ENCODE measurements at regions not wholly inside any gene's neighbourhood (a gene's known extent, or its start where the extent isn't known, plus 50 kb on each side); places are given as distances from the start of the nearest gene placed in this dataset.
"Not testable (repeated sequence)": the region's sequence is repeated elsewhere in the genome, so short reads cannot be mapped to it uniquely, and the experiment has no call there.

DNA sequence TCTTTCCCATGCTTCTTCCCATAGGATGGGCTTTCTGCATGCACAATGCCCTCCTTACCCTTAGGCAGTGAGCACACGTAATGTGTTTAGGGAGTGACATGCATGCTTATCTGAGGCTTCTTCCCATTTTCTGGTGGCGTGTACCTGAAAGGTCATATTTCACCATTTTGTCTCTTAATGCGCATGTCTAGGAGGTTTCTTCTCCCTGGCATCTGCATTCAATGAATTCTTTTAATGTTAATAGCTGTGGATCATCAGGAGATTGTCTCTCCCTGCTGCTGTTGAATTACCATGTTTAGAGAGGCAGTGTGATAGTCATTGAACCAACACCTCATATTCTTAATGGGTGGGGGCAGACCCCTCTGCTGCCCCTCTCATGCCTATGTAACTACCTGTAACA, 205.6 kb upstream of the SGO1 start:
- no peak overlapping the region for H3K4me3 ChIP-seq (replicated peaks in 1 of 2; ENCODE audit: low read depth in 2 of 2, low read length in 2 of 2)
- DNase-seq (ENCODE audit: low read depth in 2 of 2) = no peak
- TF ChIP-seq, protein P1, sequence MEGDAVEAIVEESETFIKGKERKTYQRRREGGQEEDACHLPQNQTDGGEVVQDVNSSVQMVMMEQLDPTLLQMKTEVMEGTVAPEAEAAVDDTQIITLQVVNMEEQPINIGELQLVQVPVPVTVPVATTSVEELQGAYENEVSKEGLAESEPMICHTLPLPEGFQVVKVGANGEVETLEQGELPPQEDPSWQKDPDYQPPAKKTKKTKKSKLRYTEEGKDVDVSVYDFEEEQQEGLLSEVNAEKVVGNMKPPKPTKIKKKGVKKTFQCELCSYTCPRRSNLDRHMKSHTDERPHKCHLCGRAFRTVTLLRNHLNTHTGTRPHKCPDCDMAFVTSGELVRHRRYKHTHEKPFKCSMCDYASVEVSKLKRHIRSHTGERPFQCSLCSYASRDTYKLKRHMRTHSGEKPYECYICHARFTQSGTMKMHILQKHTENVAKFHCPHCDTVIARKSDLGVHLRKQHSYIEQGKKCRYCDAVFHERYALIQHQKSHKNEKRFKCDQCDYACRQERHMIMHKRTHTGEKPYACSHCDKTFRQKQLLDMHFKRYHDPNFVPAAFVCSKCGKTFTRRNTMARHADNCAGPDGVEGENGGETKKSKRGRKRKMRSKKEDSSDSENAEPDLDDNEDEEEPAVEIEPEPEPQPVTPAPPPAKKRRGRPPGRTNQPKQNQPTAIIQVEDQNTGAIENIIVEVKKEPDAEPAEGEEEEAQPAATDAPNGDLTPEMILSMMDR (IDR thresholded peaks at IDR 0.05; ENCODE audit: low read depth, low read length) = no peak

DNA sequence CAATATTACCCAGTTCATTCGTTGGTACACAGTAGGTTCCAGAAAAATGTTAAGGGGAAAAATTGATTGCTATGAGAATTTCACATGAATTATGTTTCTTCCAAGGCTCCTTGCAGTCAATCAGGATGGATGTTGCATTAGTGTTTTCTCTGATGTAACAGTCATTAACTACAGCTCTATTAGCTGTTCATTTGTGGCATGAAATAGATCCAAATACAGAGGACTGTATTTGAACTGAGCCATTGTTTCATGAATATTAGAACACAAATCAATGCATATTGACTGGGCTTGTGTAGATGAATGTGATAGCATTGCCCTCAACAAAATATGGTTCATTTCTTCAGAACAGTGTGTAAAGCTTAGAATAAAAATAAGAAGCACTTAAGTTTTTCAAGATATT, 203.0 kb upstream of the SGO1 start:
- no peak overlapping the region for H3K4me3 ChIP-seq (replicated peaks in 1 of 2; ENCODE audit: low read depth in 2 of 2, low read length in 2 of 2)
- no peak for DNase-seq (ENCODE audit: low read depth in 2 of 2)
- TF ChIP-seq, protein P1 (IDR thresholded peaks at IDR 0.05; ENCODE audit: low read depth, low read length) = no peak

DNA sequence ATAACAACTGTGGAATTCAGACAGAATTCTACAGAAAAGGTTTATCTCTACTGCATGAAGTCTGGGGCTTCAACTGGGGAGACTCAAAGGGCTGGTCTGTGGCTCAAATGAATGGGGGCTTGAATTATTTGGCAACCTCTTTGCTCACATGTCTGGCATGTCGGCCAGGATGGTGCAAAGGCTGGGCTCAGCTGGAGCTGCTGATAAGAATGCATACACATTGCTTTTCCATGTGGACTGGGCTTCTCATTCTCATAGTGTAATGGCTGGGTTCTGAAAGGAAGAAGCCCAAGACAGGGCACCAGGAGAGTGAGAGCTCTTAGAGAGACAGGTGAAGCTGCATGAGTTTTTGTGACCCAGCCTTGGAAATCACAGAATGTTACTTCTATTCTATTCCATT, 194.3 kb upstream of the SGO1 start:
- no peak overlapping the region for H3K4me3 ChIP-seq (replicated peaks in 1 of 2; ENCODE audit: low read depth in 2 of 2, low read length in 2 of 2)
- no peak for DNase-seq (ENCODE audit: low read depth in 2 of 2)
- TF ChIP-seq, protein P1 (IDR thresholded peaks at IDR 0.05; ENCODE audit: low read depth, low read length) = no peak

DNA sequence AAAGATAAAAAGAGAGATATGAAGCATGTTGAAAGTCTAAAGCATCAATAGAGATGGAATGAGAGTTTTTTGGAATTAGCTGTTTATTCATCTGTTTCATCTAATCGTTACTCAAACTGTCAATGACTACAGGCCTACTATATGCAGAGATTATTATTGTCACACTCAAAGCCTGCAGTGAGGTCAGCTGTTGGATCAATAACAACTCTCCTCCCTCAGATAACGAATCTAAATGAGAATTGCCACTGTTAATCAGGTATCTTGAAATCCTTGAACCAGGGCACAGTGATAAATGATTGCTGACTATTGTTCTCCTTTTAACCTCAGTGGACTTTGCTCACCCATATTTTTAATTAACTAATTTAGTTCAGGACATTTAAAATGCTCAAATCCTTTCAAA, 192.3 kb upstream of the SGO1 start:
- no peak overlapping the region for H3K4me3 ChIP-seq (replicated peaks in 1 of 2; ENCODE audit: low read depth in 2 of 2, low read length in 2 of 2)
- DNase-seq (ENCODE audit: low read depth in 2 of 2) = no peak
- TF ChIP-seq, protein P1 (IDR thresholded peaks at IDR 0.05; ENCODE audit: low read depth, low read length) = no peak

DNA sequence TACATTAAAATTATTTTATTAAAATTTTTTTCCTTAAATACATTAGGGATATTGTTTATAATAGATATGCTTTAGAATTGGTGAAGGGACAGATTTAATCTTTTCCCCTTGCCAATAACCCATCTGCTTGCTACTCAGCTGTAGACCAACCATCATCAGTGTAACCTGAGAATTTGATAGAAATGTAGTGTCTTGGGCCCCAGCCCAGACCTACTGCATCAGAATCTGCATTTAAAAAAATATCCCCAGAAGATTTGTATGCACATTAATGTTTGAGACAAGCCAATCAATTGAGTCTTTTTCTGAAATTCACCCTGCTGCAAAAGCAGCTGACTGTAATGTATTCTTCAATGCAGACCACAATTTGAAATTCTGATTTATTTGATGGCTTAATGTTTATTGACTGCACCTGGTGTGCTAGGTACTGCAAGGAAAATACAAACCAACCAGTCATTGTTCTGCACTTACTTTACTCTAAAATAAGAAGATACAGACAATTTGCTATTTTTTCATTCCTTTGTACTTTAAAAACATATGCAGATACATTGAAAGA, 190.7 kb upstream of the SGO1 start:
- no peak for DNase-seq (ENCODE audit: low read depth in 2 of 2)
- TF ChIP-seq, protein P1 (IDR thresholded peaks at IDR 0.05; ENCODE audit: low read depth, low read length) = no peak
- H3K4me3 ChIP-seq (replicated peaks in 1 of 2; ENCODE audit: low read depth in 2 of 2, low read length in 2 of 2) = no peak overlapping the region

DNA sequence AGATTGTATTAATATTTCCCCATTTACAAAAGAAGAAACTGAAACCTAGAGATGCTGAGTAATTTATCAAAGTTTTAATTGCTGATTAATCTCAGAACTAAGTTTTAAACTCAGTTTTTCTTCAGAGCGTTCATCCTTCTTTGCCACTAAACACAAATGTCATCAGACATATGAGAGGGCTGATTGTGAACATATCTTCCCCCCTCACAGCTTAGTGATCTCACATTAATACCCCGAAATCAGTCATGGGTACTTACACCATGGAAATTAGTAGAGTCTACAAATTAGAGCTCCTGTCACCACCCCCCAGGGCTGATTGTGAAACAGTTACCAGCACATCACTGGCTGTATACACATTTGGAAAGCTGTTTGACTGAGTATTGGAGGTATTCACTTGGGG, 189.3 kb upstream of the SGO1 start:
- TF ChIP-seq, protein P1 (IDR thresholded peaks at IDR 0.05; ENCODE audit: low read depth, low read length) = no peak
- H3K4me3 ChIP-seq (replicated peaks in 1 of 2; ENCODE audit: low read depth in 2 of 2, low read length in 2 of 2) = no peak overlapping the region
- no peak for DNase-seq (ENCODE audit: low read depth in 2 of 2)

DNA sequence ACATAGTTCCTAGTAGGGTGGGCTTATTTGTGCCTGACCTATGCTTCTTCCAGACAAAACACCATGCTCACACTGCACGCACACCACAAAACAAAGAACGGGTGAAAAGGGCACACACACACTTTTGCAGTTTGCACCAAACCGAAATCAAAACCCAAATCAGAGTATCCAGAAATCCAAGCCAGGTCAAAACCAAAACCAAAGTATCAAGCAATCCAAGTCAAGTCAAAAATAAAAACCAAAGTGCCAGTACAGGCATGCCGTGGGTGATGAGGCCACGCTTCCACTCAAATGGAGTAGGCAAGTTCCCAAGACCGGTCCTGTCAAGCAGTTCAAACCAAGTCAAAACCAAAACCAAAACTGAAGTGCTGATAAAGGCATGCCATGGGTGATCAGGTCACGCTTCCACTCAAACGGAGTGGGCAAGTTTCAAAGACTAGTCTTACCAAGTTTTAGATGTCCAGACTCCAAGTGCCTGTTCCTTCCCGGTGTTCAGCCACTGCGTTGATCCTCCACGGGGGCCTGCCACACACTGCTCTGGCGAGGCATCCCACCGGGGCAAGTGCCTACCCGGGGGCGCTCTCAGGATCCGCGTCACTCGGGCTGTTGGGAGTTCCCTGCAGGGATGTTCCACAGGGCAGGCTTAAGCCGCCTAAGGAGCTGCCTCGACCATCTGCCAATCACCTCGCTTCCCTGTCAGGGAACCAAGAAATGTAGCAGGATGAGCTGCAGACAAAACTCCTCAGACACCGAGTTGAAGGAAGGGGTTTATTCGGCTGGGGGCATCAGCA, 184.5 kb upstream of the SGO1 start:
- DNase-seq (ENCODE audit: low read depth in 2 of 2); H3K4me3 ChIP-seq (replicated peaks in 1 of 2; ENCODE audit: low read depth in 2 of 2, low read length in 2 of 2): not testable (repeated sequence)

Measured in cardiac fibroblast (primary cell).